ENCODE measurements at regions not wholly inside any gene's neighbourhood (a gene's known extent, or its start where the extent isn't known, plus 50 kb on each side); places are given as distances from the start of the nearest gene placed in this dataset.

- peak; percentile 1 for DNase-seq
Measured at GRCh38 chr4:110780538-110780937, 157.7 kb upstream of the PITX2 start.

- no peak for DNase-seq
Measured at GRCh38 chr4:110781944-110782343, 159.1 kb upstream of the PITX2 start.

- no peak for DNase-seq
Measured at GRCh38 chr4:110787109-110787508, 164.2 kb upstream of the PITX2 start.

GRCh38 chr4:110787707-110788106 is 164.8 kb upstream of the PITX2 start:
- DNase-seq: no peak

GRCh38 chr4:110788302-110788701 is 165.4 kb upstream of the PITX2 start:
- no peak for DNase-seq

GRCh38 chr4:110792036-110792435 is 169.2 kb upstream of the PITX2 start:
- DNase-seq: no peak

- no peak for DNase-seq
Measured at GRCh38 chr4:110793381-110793801, 170.5 kb upstream of the PITX2 start.

GRCh38 chr4:110793890-110794554 is 171.1 kb upstream of the PITX2 start:
- no peak for DNase-seq

- DNase-seq: no peak
Measured at GRCh38 chr4:110795971-110796370, 173.1 kb upstream of the PITX2 start.

GRCh38 chr4:110797486-110797885 is 174.6 kb upstream of the PITX2 start:
- DNase-seq: no peak

GRCh38 chr4:110798687-110799086 is 175.8 kb upstream of the PITX2 start:
- DNase-seq: no peak

- DNase-seq: no peak
Measured at GRCh38 chr4:110799211-110799610, 176.3 kb upstream of the PITX2 start.

GRCh38 chr4:110801591-110801990 is 178.7 kb upstream of the PITX2 start:
- DNase-seq: no peak

- DNase-seq: no peak
Measured at GRCh38 chr4:110808351-110808878, 185.5 kb upstream of the PITX2 start.

GRCh38 chr4:110815950-110816349 is 193.1 kb upstream of the PITX2 start:
- no peak for DNase-seq

GRCh38 chr4:110816367-110816766 is 193.5 kb upstream of the PITX2 start:
- no peak for DNase-seq

GRCh38 chr4:110821186-110821585 is 198.3 kb upstream of the PITX2 start:
- no peak for DNase-seq

- no peak for DNase-seq
Measured at GRCh38 chr4:110823251-110823650, 200.4 kb upstream of the PITX2 start.

GRCh38 chr4:110824344-110824743 is 201.5 kb upstream of the PITX2 start:
- no peak for DNase-seq

GRCh38 chr4:110826656-110827055 is 203.8 kb upstream of the PITX2 start:
- DNase-seq: no peak

GRCh38 chr4:110830461-110830860 is 207.6 kb upstream of the PITX2 start:
- DNase-seq: no peak

- no peak for DNase-seq
Measured at GRCh38 chr4:110837896-110838450, 215.1 kb upstream of the PITX2 start.

GRCh38 chr4:110840221-110840654 is 217.4 kb upstream of the PITX2 start:
- no peak for DNase-seq

GRCh38 chr4:110848787-110849186 is 225.9 kb upstream of the PITX2 start:
- no peak for DNase-seq

- DNase-seq: no peak
Measured at GRCh38 chr4:110849461-110849860, 226.6 kb upstream of the PITX2 start.

Measured in hematopoietic multipotent progenitor cell treated with erythropoietin and hydrocortisone succinate and interleukin-3 and kit ligand, for 4 days (in vitro differentiated cells).